HUES6 (cell line): ENCODE measurements at regions not wholly inside any gene's neighbourhood (a gene's known extent, or its start where the extent isn't known, plus 50 kb on each side); places are given as distances from the start of the nearest gene placed in this dataset.

Source experiments
- H3K27ac ChIP-seq: 2 replicates; pipeline ENCODE4 v1.7.0; 2013; ENCODE audit warnings: low read depth, mild to moderate bottlenecking, low read length, inconsistent platforms
- H3K27me3 ChIP-seq: 2 replicates; pipeline ENCODE4 v1.6.1; 2013; ENCODE audit warnings: low read length; ENCODE audit not compliant: control insufficient read depth, insufficient read depth
- H3K36me3 ChIP-seq: 2 replicates; pipeline ENCODE4 v1.6.1; 2013; ENCODE audit warnings: low read length; ENCODE audit not compliant: control insufficient read depth, insufficient read depth
- H3K4me1 ChIP-seq: 2 replicates; pipeline ENCODE4 v1.6.1; 2013; ENCODE audit warnings: low read length; ENCODE audit not compliant: control insufficient read depth, insufficient read depth
- H3K4me3 ChIP-seq: 2 replicates; pipeline ENCODE4 v1.5.1; 2013; ENCODE audit warnings: low read depth, low read length
- H3K9ac ChIP-seq: one replicate; pipeline ENCODE4 v1.6.1; 2013; ENCODE audit warnings: mild to moderate bottlenecking, low read length
- H3K9me3 ChIP-seq: 2 replicates; pipeline ENCODE4 v1.6.1; 2013; ENCODE audit warnings: low read depth, low read length; ENCODE audit not compliant: control insufficient read depth, insufficient read depth

DNA sequence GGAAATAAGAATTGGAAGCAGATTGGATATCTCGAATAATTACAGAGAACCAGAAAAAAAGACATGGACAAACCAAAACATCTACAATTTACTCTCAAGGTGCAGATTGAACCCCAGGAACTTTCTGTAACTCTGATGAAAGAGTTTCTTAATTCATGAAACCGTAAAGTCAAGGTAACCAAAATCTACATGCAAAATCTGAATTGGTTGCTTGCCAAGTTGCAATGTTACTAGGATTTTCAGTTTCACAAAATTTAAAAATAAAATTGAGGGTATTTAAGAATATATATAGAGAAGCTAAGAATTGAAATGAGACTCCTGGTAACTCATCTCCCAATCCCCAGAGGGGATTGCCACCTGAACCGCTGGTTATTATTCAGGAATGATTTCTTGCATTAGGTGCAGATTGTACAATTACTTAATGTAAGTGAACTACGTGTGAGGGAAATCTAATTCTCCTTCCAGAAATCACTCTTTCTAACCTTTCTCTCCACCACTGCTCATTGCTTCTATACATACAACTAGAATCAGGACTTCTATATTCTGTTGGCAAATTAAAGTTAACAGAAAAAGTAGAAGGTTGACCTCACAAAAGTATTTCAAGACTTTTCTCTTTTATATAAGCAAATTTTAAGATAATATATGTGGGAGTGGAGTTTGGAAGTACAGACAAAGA is 221.5 kb upstream of the NDST4 start:
- Histone ChIP-seq H3K36me3 (no peaks in the 10 kb centered on the region), H3K9ac (no peak overlapping the region), H3K9me3 (no peaks in the 10 kb centered on the region), H3K4me3 (no peak overlapping the region), H3K4me1 (no peaks in the 10 kb centered on the region), H3K27ac (no peak overlapping the region), H3K27me3 (no peaks in the 10 kb centered on the region)

DNA sequence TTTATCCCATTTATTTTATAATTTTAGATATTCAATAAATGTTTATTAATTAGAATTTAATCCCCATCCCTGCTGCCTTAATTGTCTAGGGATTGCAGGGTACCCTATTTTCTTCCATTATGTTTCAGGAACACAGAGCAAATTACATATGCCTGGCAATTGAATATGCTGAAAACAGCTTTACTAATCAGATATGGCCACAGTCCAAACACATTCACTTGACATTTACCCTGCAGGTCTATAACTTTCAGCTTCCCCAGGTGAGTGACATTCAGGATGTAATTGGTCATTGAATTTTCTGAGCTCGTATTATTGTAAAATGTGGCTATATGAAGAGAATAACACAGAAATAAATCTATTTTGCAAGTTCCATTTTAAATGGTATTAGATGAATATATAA is 218.7 kb upstream of the NDST4 start:
- H3K27me3 ChIP-seq = no peaks in the 10 kb centered on the region

DNA sequence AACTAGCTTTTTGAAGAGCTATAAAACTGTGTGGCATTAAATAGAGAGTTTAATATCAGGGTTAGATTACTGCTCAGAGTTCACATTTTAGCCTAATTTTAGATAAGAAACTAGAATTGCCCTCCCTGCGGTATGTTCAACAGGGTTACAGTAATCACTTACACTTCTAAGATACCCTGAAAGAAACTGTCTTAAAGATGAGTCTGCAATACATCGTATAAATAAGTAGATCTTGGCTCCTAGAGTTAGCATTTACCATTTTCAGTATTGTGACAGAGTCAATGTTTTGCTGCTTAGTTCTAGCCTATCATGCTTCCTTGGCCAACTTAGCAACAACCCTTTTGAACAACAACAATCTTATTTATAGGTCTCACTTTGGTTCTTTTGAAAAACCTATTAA is 217.8 kb upstream of the NDST4 start:
- no peak overlapping the region for H3K9ac ChIP-seq
- no peak overlapping the region for H3K4me3 ChIP-seq
- no peaks in the 10 kb centered on the region for H3K4me1 ChIP-seq
- H3K36me3 ChIP-seq = no peaks in the 10 kb centered on the region
- H3K27ac ChIP-seq = no peak overlapping the region
- H3K9me3 ChIP-seq = no peaks in the 10 kb centered on the region
- H3K27me3 ChIP-seq = no peaks in the 10 kb centered on the region

More for the DNA sequence above, 218.7 kb upstream of the NDST4 start:
- H3K4me3 ChIP-seq = no peak overlapping the region
- H3K36me3 ChIP-seq = no peaks in the 10 kb centered on the region
- H3K4me1 ChIP-seq = no peaks in the 10 kb centered on the region
- H3K27ac ChIP-seq = no peak overlapping the region
- H3K9me3 ChIP-seq = no peaks in the 10 kb centered on the region
- no peak overlapping the region for H3K9ac ChIP-seq

DNA sequence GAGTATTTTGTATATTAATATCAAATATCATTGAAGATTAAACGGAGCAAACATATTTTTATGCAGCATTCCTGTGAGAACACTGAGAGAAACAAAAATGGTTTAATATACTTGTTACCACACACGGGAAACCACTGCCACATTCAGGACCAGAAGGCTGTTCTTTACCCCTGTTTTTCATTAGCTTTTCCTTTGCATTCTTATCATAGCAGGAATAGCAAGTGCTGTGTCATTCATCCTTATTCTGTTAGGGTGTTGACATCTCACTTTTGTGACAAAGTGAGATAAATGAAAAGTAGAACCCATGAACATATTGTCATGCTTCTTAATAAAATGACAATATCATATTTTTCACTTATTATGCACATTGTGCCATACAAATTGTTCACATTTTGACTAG is 212.4 kb upstream of the NDST4 start:
- Histone ChIP-seq H3K4me1 (peaks cover 9% of the 10 kb centered on the region), H3K27me3 (no peaks in the 10 kb centered on the region), H3K9me3 (no peaks in the 10 kb centered on the region), H3K9ac (no peak overlapping the region), H3K36me3 (no peaks in the 10 kb centered on the region), H3K27ac (no peak overlapping the region), H3K4me3 (no peak overlapping the region)

DNA sequence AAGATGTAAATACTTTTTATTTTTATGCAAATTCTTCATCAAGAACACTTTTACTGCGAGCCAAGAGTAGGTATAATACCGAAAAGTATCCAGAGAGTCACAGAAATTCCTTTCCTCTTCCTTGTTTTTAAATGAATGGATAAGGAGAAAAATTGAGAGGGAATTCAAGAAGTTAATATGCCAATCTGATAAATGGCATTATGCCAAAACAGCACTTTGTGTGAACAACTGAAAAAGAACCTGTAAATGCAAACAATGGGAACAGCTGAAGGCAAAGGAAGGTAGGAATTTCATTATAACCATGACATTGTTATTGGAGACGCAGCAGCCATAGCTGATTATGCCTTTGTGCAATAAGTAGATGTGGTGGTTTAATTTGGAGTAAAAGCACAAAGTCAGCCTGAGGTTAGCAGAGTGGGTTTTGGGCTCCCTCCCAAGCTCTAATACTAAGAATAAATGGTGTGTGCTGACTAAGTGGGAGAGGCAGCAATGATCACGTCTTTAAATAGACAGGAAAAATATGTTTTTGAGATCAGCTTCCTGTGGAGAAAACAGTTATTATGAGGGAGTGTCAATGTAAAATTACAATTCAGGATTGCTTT is 209.8 kb upstream of the NDST4 start:
- Histone ChIP-seq H3K36me3 (no peaks in the 10 kb centered on the region), H3K4me1 (peaks cover 9% of the 10 kb centered on the region), H3K27me3 (no peaks in the 10 kb centered on the region), H3K9ac (no peak overlapping the region), H3K27ac (no peak overlapping the region), H3K9me3 (no peaks in the 10 kb centered on the region), H3K4me3 (no peak overlapping the region)

DNA sequence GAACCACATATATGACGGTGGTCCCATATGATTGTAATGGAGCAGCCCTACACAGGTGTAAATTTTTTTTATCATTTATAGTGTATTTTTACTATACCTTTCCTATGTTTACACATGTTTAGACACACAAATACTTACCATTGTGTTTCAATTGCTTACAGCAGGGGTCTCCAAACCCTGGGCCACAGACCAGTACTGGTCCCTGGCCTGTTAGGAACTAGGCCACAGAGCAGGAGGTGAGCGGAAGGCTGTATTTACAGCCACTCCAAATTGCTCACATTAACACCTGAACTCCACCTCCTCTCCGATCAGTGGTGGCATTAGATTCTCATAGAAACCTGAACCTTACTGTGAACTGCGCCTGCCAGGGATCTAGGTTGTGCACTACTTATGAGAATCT is 201.8 kb upstream of the NDST4 start:
- Histone ChIP-seq H3K27ac (no peak overlapping the region), H3K27me3 (no peaks in the 10 kb centered on the region), H3K9me3 (no peaks in the 10 kb centered on the region), H3K36me3 (no peaks in the 10 kb centered on the region), H3K4me3 (no peak overlapping the region), H3K4me1 (no peaks in the 10 kb centered on the region), H3K9ac (no peak overlapping the region)

DNA sequence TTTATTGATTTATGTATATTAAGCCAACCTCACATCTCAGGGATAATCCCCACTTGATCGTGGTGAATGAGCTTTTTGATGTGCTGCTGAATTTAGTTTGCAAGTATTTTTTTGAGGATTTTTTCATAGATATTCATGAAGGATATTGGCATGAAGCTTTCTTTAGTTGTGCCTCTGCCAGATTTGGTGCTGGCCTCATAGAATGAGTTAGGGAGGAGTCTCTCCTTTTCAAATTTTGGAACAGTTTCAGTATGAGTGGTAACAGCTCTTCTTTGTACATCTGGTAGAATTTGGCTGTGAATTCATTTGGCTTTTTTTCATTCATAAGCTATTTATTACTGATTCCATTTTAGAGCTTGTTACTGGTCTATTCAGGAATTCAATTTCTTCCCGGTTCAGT is 197.2 kb upstream of the NDST4 start:
- Histone ChIP-seq H3K9me3 (no peaks in the 10 kb centered on the region), H3K4me3 (no peak overlapping the region), H3K4me1 (no peaks in the 10 kb centered on the region), H3K9ac (no peak overlapping the region), H3K27me3 (no peaks in the 10 kb centered on the region), H3K27ac (no peak overlapping the region), H3K36me3 (no peaks in the 10 kb centered on the region)

DNA sequence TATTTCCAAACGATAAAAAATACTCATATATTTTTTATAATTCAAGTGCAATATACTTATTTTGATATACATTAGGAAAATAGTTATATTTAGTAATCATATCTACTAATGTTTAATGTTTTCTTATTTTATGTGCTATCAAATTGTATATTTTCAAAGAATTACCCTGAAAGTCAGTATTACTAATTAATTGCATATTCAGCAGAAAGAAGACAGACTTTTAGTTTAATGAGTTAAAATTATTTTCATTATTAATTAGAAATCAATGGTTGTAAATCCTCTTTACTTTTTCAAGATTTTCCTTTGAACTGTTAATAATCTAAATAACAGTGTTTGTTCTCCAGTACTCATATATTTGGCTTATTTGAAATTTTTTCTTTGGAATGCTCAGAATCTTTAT is 181.3 kb upstream of the NDST4 start:
- Histone ChIP-seq H3K27me3 (no peaks in the 10 kb centered on the region), H3K27ac (no peak overlapping the region), H3K4me3 (no peak overlapping the region), H3K4me1 (no peaks in the 10 kb centered on the region), H3K9me3 (0 out of 2 replicates have a peak, but pooled peaks cover 3% of the 10 kb centered on the region), H3K36me3 (no peaks in the 10 kb centered on the region), H3K9ac (no peak overlapping the region)

DNA sequence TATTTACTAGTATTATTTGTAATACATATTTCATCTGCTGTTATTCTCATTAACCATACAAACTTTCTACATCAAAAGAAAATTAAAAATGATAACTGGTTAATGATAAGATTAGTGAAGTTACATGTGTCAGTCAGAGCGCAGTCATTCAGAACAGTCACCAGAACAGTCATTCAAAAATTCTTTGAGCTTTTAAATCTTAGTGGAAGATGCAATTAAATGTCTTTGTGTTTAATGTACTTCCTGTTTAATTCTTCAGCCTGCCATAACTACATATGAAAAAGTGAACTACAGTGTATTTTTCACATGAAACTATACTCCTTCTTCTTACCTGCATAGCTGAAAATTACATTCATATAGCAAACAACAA is 179.7 kb upstream of the NDST4 start:
- H3K27ac ChIP-seq = no peak overlapping the region
- no peaks in the 10 kb centered on the region for H3K36me3 ChIP-seq
- no peak overlapping the region for H3K4me3 ChIP-seq
- H3K9me3 ChIP-seq = 0 out of 2 replicates have a peak, but pooled peaks cover 3% of the 10 kb centered on the region
- H3K4me1 ChIP-seq = no peaks in the 10 kb centered on the region
- no peak overlapping the region for H3K9ac ChIP-seq
- H3K27me3 ChIP-seq = no peaks in the 10 kb centered on the region

DNA sequence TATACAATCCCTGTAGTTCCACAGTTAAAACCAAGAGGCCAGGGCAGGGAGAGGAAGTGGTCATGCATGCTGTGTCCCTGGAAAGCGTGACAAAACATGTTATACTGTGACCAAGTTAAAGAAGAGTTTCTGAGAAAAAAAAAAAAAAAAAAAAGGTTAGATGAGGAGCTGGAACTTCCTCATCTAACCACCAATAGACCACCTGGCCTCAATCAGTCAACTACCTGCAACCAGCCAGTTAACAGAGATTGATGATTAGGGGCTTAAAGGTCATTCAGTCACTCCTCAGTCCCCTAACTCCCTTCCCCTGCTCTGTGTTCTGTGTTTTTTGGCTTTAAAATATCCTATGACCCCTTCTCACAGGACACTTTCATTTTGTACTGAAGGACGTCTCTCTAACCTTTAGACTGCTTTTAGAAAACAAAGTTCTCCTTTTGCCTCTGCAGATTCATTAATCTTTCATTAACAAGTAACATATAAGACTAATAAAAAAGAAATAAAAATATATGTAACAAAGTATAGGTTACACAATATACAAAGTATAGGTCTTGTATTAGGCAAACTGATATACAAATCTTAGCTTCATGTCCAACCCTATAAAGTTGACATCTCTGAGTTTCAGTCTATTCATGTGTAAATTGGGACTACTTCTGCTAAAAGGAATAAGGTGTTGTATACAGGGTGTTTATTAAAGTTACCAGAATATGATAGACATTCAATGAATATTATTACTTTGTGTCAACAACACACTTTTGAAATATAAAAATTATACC is 179.1 kb upstream of the NDST4 start:
- no peaks in the 10 kb centered on the region for H3K4me1 ChIP-seq
- H3K9ac ChIP-seq = no peak overlapping the region
- no peak overlapping the region for H3K4me3 ChIP-seq
- no peaks in the 10 kb centered on the region for H3K36me3 ChIP-seq
- no peaks in the 10 kb centered on the region for H3K27me3 ChIP-seq
- H3K27ac ChIP-seq = no peak overlapping the region
- 0 out of 2 replicates have a peak, but pooled peaks cover 3% of the 10 kb centered on the region for H3K9me3 ChIP-seq

DNA sequence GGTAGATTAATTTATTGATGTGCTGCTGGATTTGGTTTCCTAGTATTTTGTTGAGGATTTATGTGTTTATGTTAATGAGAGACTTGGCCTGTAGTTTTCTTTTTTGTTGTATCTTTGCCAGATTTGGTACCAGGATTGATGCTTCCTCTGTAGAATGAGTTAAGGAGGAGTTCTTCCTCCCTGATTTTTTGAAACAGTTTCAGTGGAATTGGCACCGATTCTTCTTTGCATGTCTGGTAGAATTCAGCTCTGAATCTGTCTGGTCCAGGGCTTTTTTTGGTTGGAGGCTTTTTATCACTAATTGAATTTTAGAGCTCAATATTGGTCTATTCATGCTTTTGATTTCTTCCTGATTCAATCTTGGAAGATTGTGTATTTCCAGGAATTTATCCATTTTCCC is 174.0 kb upstream of the NDST4 start:
- no peak overlapping the region for H3K27ac ChIP-seq
- no peaks in the 10 kb centered on the region for H3K9me3 ChIP-seq
- no peaks in the 10 kb centered on the region for H3K4me1 ChIP-seq
- no peak overlapping the region for H3K4me3 ChIP-seq
- no peaks in the 10 kb centered on the region for H3K27me3 ChIP-seq
- no peak overlapping the region for H3K9ac ChIP-seq
- no peaks in the 10 kb centered on the region for H3K36me3 ChIP-seq
